NB4 (cell line): ENCODE measurements at regions not wholly inside any gene's neighbourhood (a gene's known extent, or its start where the extent isn't known, plus 50 kb on each side); places are given as distances from the start of the nearest gene placed in this dataset.

Experiments used
- CTCF ChIP-seq: IDR thresholded peaks from one replicate; pipeline ENCODE4 v1.5.1; 2012; ENCODE audit warnings: low read depth, low read length
- MAX ChIP-seq: IDR thresholded peaks from 2 replicates; pipeline ENCODE4 v1.6.1; 2011; ENCODE audit warnings: low read depth, low read length
- MYC ChIP-seq: IDR thresholded peaks from 2 replicates; pipeline ENCODE4 v1.6.1; 2011; ENCODE audit warnings: low read depth, low read length
- POLR2A ChIP-seq: IDR thresholded peaks from 2 replicates; pipeline ENCODE4 v1.6.1; 2011; ENCODE audit warnings: mild to moderate bottlenecking; ENCODE audit not compliant: insufficient read length; ENCODE audit errors: extremely low read depth

GRCh38 chr2:59969161-59969560 is 584.3 kb downstream of the BCL11A start:
- TF ChIP-seq CTCF (no peak), MAX (no peak), POLR2A (no peak), MYC (no peak)
